OCI-LY7 (cell line): ENCODE measurements at regions not wholly inside any gene's neighbourhood (a gene's known extent, or its start where the extent isn't known, plus 50 kb on each side); places are given as distances from the start of the nearest gene placed in this dataset.

ENCODE experiments used
- BruUV-seq: library from RNA; stranded (reverse); fragments of 400-500 nt; replicated peaks from 2 replicates; lab custom pipeline; 2021; lab: Mats Ljungman, UMichigan
- CTCF ChIA-PET: fragments of 300-600 bp; sonication (Branson Sonifier 250); formaldehyde crosslinking; loops from one replicate; lab custom pipeline; 2022; ENCODE audit warnings: antibody characterized with exemption; ENCODE audit not compliant: unreplicated experiment; lab: Charles Lee
- POLR2A ChIA-PET: fragments of 300-600 bp; sonication (Branson Sonifier 250); formaldehyde crosslinking; loops from one replicate; lab custom pipeline; 2022; ENCODE audit warnings: antibody characterized with exemption; lab: Charles Lee
- DNase-seq: peaks from one replicate; pipeline ENCODE4 v3.0.0-alpha.2; 2015; ENCODE audit warnings: low spot score
- H2AFZ ChIP-seq: fragments of 200-600 bp; sonication (generic), shearing (Covaris generic); 2 replicates; pipeline ENCODE4 v1.6.1; 2014; ENCODE audit warnings: mild to moderate bottlenecking, antibody characterized with exemption, low read length, moderate library complexity
- H3K27ac ChIP-seq: fragments of 200-600 bp; sonication (generic); 2 replicates; pipeline ENCODE4 v1.5.1; 2014; ENCODE audit warnings: mixed run types, low read depth, mild to moderate bottlenecking, moderate library complexity, low read length, inconsistent platforms; ENCODE audit not compliant: poor library complexity, severe bottlenecking
- H3K36me3 ChIP-seq: fragments of 200-600 bp; sonication (generic); 2 replicates; pipeline ENCODE4 v1.6.1; 2014; ENCODE audit warnings: mild to moderate bottlenecking, antibody characterized with exemption, low read length, moderate library complexity, mixed read lengths; ENCODE audit not compliant: insufficient read depth
- H3K4me1 ChIP-seq: fragments of 200-600 bp; sonication (generic); 2 replicates; pipeline ENCODE4 v1.5.1; 2014; ENCODE audit warnings: mild to moderate bottlenecking, low read length; ENCODE audit not compliant: insufficient read depth, poor library complexity, severe bottlenecking
- H3K4me2 ChIP-seq: fragments of 200-600 bp; sonication (generic); 2 replicates; pipeline ENCODE4 v1.6.1; 2014; ENCODE audit warnings: mild to moderate bottlenecking, low read length
- H3K4me3 ChIP-seq: fragments of 200-600 bp; sonication (generic); 2 replicates; pipeline ENCODE4 v1.5.1; 2014; ENCODE audit warnings: mild to moderate bottlenecking, low read depth, low read length; ENCODE audit not compliant: poor library complexity, severe bottlenecking
- H3K79me2 ChIP-seq: fragments of 200-600 bp; sonication (generic); 2 replicates; pipeline ENCODE4 v1.6.1; 2016; ENCODE audit warnings: low read depth, mild to moderate bottlenecking, low read length, moderate library complexity, mixed read lengths; ENCODE audit not compliant: insufficient read depth
- H3K9me2 ChIP-seq: fragments of 200-600 bp; sonication (generic); 2 replicates; pipeline ENCODE4 v1.6.1; 2016; ENCODE audit warnings: mild to moderate bottlenecking, low read length, mixed read lengths; ENCODE audit not compliant: insufficient read depth
- H3K9me3 ChIP-seq: fragments of 200-600 bp; sonication (generic); 2 replicates; pipeline ENCODE4 v1.6.1; 2014; ENCODE audit warnings: mild to moderate bottlenecking, mixed run types, low read length, mixed read lengths
- H4K20me1 ChIP-seq: fragments of 200-600 bp; sonication (generic); 2 replicates; pipeline ENCODE4 v1.6.1; 2014; ENCODE audit warnings: mild to moderate bottlenecking, antibody characterized with exemption, low read length, moderate library complexity, mixed read lengths; ENCODE audit not compliant: insufficient read depth
- CTCF ChIP-seq: fragments of 200-600 bp; sonication (generic); conservative IDR thresholded peaks from 2 replicates; pipeline ENCODE4 v1.5.1; 2014; ENCODE audit warnings: mild to moderate bottlenecking, antibody characterized with exemption, low read length, moderate library complexity, mixed read lengths
- EZH2phosphoT487 ChIP-seq: fragments of 200-600 bp; sonication (generic); IDR thresholded peaks from 2 replicates; pipeline ENCODE4 v1.6.1; 2018; ENCODE audit warnings: low read depth, borderline replicate concordance, mild to moderate bottlenecking, mixed run types, antibody characterized with exemption, low read length, moderate library complexity, mixed read lengths
- intact Hi-C: fragments of 100-400 bp; cut with micrococcal nuclease; formaldehyde crosslinking; loops from one replicate; pipeline ENCODE4 v1.10.0; 2022; ENCODE audit not compliant: unreplicated experiment

- ChIA-PET POLR2A (no interaction called here), CTCF (no interaction called here)
- BruUV-seq = no TSS peak
- Histone ChIP-seq H3K36me3 (no peaks in the 10 kb centered on the region), H3K79me2 (no peaks in the 10 kb centered on the region), H3K27ac (no peak overlapping the region), H3K9me2 (no peaks in the 10 kb centered on the region), H3K4me2 (no peak overlapping the region), H3K4me3 (no peak overlapping the region), H4K20me1 (no peaks in the 10 kb centered on the region), H3K4me1 (no peaks in the 10 kb centered on the region), H2AFZ (no peak overlapping the region), H3K9me3 (no peaks in the 10 kb centered on the region)
- no peak for DNase-seq
- intact Hi-C loops = no loop called here
- no peak for TF ChIP-seq CTCF
- no peak for TF ChIP-seq EZH2phosphoT487
These were observed 68.3 kb upstream of the GPR139 start for GRCh38 chr16:20141956-20142355.

- Histone ChIP-seq H3K4me1 (no peaks in the 10 kb centered on the region), H3K9me2 (no peaks in the 10 kb centered on the region), H3K9me3 (no peaks in the 10 kb centered on the region), H4K20me1 (no peaks in the 10 kb centered on the region), H3K4me2 (no peak overlapping the region), H2AFZ (no peak overlapping the region), H3K36me3 (no peaks in the 10 kb centered on the region), H3K27ac (no peak overlapping the region), H3K79me2 (no peaks in the 10 kb centered on the region), H3K4me3 (no peak overlapping the region)
- no TSS peak for BruUV-seq
- TF ChIP-seq CTCF (no peak), EZH2phosphoT487 (no peak)
- intact Hi-C loops = no loop called here
- POLR2A ChIA-PET = no interaction called here
- DNase-seq = no peak
- CTCF ChIA-PET = interaction anchor here (0.7 kb wide), 1 partner anchor 221 kb away, joined by 3 read pairs; no protein-coding TSS in a partner anchor
These were observed 64.2 kb upstream of the GPR139 start for GRCh38 chr16:20137909-20138308.

GRCh38 chr16:20137194-20137593 is 63.5 kb upstream of the GPR139 start:
- no peaks in the 10 kb centered on the region for H3K4me1 ChIP-seq
- ChIA-PET POLR2A (no interaction called here), CTCF (no interaction called here)
- H3K27ac ChIP-seq = no peak overlapping the region
- DNase-seq = no peak
- H3K9me2 ChIP-seq = no peaks in the 10 kb centered on the region
- H3K36me3 ChIP-seq = no peaks in the 10 kb centered on the region
- H3K9me3 ChIP-seq = no peaks in the 10 kb centered on the region
- no peaks in the 10 kb centered on the region for H4K20me1 ChIP-seq
- no peak overlapping the region for H2AFZ ChIP-seq
- TF ChIP-seq CTCF = no peak
- TF ChIP-seq EZH2phosphoT487 = no peak
- no peaks in the 10 kb centered on the region for H3K79me2 ChIP-seq
- no peak overlapping the region for H3K4me2 ChIP-seq
- intact Hi-C loops = no loop called here
- H3K4me3 ChIP-seq = no peak overlapping the region
- BruUV-seq = no TSS peak
